ENCODE measurements at regions not wholly inside any gene's neighbourhood (a gene's known extent, or its start where the extent isn't known, plus 50 kb on each side); places are given as distances from the start of the nearest gene placed in this dataset.

GRCh38 chr6:139960671-139961070 lies 586.2 kb upstream of the CITED2 start:
- TF ChIP-seq CTCF (IDR thresholded peaks at IDR 0.05) (no peak), EZH2phosphoT487 (IDR thresholded peaks at IDR 0.05) (no peak)
